DND-41 (cell line): ENCODE measurements at regions not wholly inside any gene's neighbourhood (a gene's known extent, or its start where the extent isn't known, plus 50 kb on each side); places are given as distances from the start of the nearest gene placed in this dataset.

Experiments
- ATAC-seq: fragments of 200-7000 bp; cut with Tn5 transposase; 3 replicates; pipeline ENCODE4 v1.9.1; 2021; ENCODE audit warnings: low read depth; ENCODE audit not compliant: insufficient read depth
- DNase-seq: peaks from one replicate; pipeline ENCODE4 v3.0.0-alpha.2; 2020
- H2AFZ ChIP-seq: 2 replicates; pipeline ENCODE4 v1.6.0; 2012; ENCODE audit warnings: low read depth, low read length
- H3K27ac ChIP-seq: 2 replicates; pipeline ENCODE4 v1.5.1; 2012; ENCODE audit warnings: low read length, inconsistent platforms
- H3K27me3 ChIP-seq: fragments of 200-600 bp; sonication (generic); 2 replicates; pipeline ENCODE4 v1.6.0; 2012; ENCODE audit warnings: low read length, mild to moderate bottlenecking, inconsistent platforms; ENCODE audit not compliant: insufficient read depth, poor library complexity
- H3K36me3 ChIP-seq: 2 replicates; pipeline ENCODE4 v1.5.1; 2012; ENCODE audit warnings: low read length, inconsistent platforms; ENCODE audit not compliant: insufficient read depth
- H3K4me1 ChIP-seq: 2 replicates; pipeline ENCODE4 v1.5.1; 2012; ENCODE audit warnings: mild to moderate bottlenecking, low read length; ENCODE audit not compliant: insufficient read depth
- H3K4me2 ChIP-seq: 2 replicates; pipeline ENCODE4 v1.6.0; 2012; ENCODE audit warnings: mild to moderate bottlenecking, moderate library complexity, low read length, inconsistent platforms; ENCODE audit not compliant: insufficient read depth
- H3K4me3 ChIP-seq, 2 experiments: fragments of 200-600 bp in 1 of 2; shearing (Covaris generic) in 1 of 2; 2 replicates each; pipeline ENCODE4 v1.5.1; 2012 to 2016; ENCODE audit warnings: inconsistent platforms in 2 of 2, low read length in 2 of 2, mild to moderate bottlenecking in 2 of 2, low read depth in 1 of 2, moderate library complexity in 1 of 2
- H3K79me2 ChIP-seq: 2 replicates; pipeline ENCODE4 v1.6.0; 2012; ENCODE audit warnings: low read length, inconsistent platforms; ENCODE audit not compliant: insufficient read depth
- H3K9ac ChIP-seq: 2 replicates; pipeline ENCODE4 v1.6.0; 2012; ENCODE audit warnings: low read depth, mild to moderate bottlenecking, inconsistent platforms, low read length, moderate library complexity
- H3K9me3 ChIP-seq: 2 replicates; pipeline ENCODE4 v1.5.1; 2012; ENCODE audit warnings: low read length, moderate library complexity, mild to moderate bottlenecking, inconsistent platforms; ENCODE audit not compliant: insufficient read depth, severe bottlenecking
- H4K20me1 ChIP-seq: 2 replicates; pipeline ENCODE4 v1.6.0; 2012; ENCODE audit warnings: low read length; ENCODE audit not compliant: insufficient read depth
- CTCF ChIP-seq: IDR thresholded peaks from 2 replicates; pipeline ENCODE4 v1.5.1; 2012; ENCODE audit warnings: borderline replicate concordance, low read length, moderate library complexity, mild to moderate bottlenecking; ENCODE audit not compliant: poor library complexity, severe bottlenecking; ENCODE audit errors: extremely low read depth
- EZH2 ChIP-seq: IDR thresholded peaks from 3 replicates; pipeline ENCODE4 v1.6.1; 2012; ENCODE audit warnings: borderline replicate concordance, low read depth, mild to moderate bottlenecking, moderate library complexity, low read length, inconsistent platforms; ENCODE audit not compliant: severe bottlenecking

DNA sequence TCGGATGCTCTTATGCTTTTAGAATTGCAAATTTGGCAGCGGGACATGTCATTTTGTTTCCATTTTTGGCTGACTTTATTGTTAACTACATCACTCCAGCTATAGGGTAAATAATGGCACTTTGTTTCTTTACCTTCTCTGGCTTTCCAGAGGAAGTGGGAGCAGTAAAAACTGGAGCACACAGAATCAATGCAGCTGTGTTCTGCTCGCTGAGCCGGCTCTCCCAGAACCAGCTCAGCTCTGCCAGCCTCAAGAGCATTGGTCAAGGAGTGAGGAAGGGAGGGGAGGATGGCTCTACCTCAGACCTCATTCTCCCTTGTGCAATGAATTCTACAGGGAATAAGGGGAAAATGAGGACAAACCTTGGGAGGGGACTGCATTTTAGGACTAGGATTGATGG is 50.5 kb upstream of the SPATA13 start:
- Histone ChIP-seq H2AFZ (no peak overlapping the region), H3K79me2 (no peaks in the 10 kb centered on the region), H3K36me3 (no peaks in the 10 kb centered on the region), H3K4me2 (no peak overlapping the region), H3K4me3 (no peak overlapping the region), H3K27me3 (no peaks in the 10 kb centered on the region), H3K9ac (no peak overlapping the region), H3K27ac (no peak overlapping the region), H3K4me1 (no peaks in the 10 kb centered on the region), H4K20me1 (no peaks in the 10 kb centered on the region), H3K9me3 (no peaks in the 10 kb centered on the region)
- TF ChIP-seq CTCF (no peak), EZH2 (no peak)
- DNase-seq (no peak), ATAC-seq (no peak)
